Activated naive CD8-positive, alpha-beta T cell treated with anti-CD3 and anti-CD28 coated beads, Interleukin-2, amount 50 U/mL, for 24 hours (primary cell): ENCODE measurements at regions not wholly inside any gene's neighbourhood (a gene's known extent, or its start where the extent isn't known, plus 50 kb on each side); places are given as distances from the start of the nearest gene placed in this dataset.

ENCODE experiments used
- ATAC-seq: fragments of 150-1000 bp; cut with Tn5 transposase; one replicate; pipeline ENCODE4 v1.10.0; 2021
- DNase-seq: peaks from one replicate; pipeline ENCODE4 v3.0.0; 2021
- H3K27ac Mint-ChIP-seq: one replicate; pipeline ENCODE4 v1.8.0; 2021; ENCODE audit warnings: mild to moderate bottlenecking, mixed read lengths
- H3K27me3 Mint-ChIP-seq: one replicate; pipeline ENCODE4 v1.8.0; 2021; ENCODE audit warnings: mixed read lengths
- H3K36me3 Mint-ChIP-seq: one replicate; pipeline ENCODE4 v1.8.0; 2021; ENCODE audit warnings: low read depth, mixed read lengths
- H3K4me1 Mint-ChIP-seq: one replicate; pipeline ENCODE4 v1.8.0; 2021; ENCODE audit warnings: mixed read lengths
- H3K4me3 Mint-ChIP-seq: one replicate; pipeline ENCODE4 v1.8.0; 2021; ENCODE audit warnings: mild to moderate bottlenecking, moderate library complexity, mixed read lengths
- H3K9me3 Mint-ChIP-seq: one replicate; pipeline ENCODE4 v1.8.0; 2021; ENCODE audit warnings: mixed read lengths

- Mint-ChIP-seq H3K36me3 (no peaks in the 10 kb centered on the region), H3K27ac (no peak overlapping the region), H3K9me3 (no peaks in the 10 kb centered on the region), H3K4me3 (no peak overlapping the region), H3K4me1 (no peaks in the 10 kb centered on the region), H3K27me3 (peaks cover 3% of the 10 kb centered on the region)
- DNase-seq (no peak), ATAC-seq (no peak)
These were observed 132.5 kb downstream of the OSR1 start for GRCh38 chr2:19225931-19226330.

GRCh38 chr2:19225126-19225525 is 133.3 kb downstream of the OSR1 start:
- no peak overlapping the region for H3K27ac Mint-ChIP-seq
- no peaks in the 10 kb centered on the region for H3K4me1 Mint-ChIP-seq
- ATAC-seq (no peak), DNase-seq (no peak)
- peaks cover 3% of the 10 kb centered on the region for H3K27me3 Mint-ChIP-seq
- no peaks in the 10 kb centered on the region for H3K9me3 Mint-ChIP-seq
- no peaks in the 10 kb centered on the region for H3K36me3 Mint-ChIP-seq
- H3K4me3 Mint-ChIP-seq = no peak overlapping the region

- no peak for ATAC-seq
- no peaks in the 10 kb centered on the region for H3K9me3 Mint-ChIP-seq
These were observed 133.9 kb downstream of the OSR1 start for GRCh38 chr2:19224486-19224885.

GRCh38 chr2:19224011-19224410 is 134.4 kb downstream of the OSR1 start:
- Mint-ChIP-seq H3K4me3 (no peak overlapping the region), H3K27me3 (peaks cover 3% of the 10 kb centered on the region), H3K4me1 (no peaks in the 10 kb centered on the region), H3K36me3 (no peaks in the 10 kb centered on the region), H3K27ac (no peak overlapping the region), H3K9me3 (no peaks in the 10 kb centered on the region)
- no peak for DNase-seq
- no peak for ATAC-seq

More at GRCh38 chr2:19224486-19224885, 133.9 kb downstream of the OSR1 start:
- peaks cover 3% of the 10 kb centered on the region for H3K27me3 Mint-ChIP-seq
- no peak for DNase-seq
- no peak overlapping the region for H3K27ac Mint-ChIP-seq
- no peaks in the 10 kb centered on the region for H3K4me1 Mint-ChIP-seq
- H3K36me3 Mint-ChIP-seq = no peaks in the 10 kb centered on the region
- H3K4me3 Mint-ChIP-seq = no peak overlapping the region

- Mint-ChIP-seq H3K36me3 (no peaks in the 10 kb centered on the region), H3K4me1 (peaks cover 3% of the 10 kb centered on the region), H3K27me3 (no peaks in the 10 kb centered on the region), H3K27ac (no peak overlapping the region), H3K9me3 (no peaks in the 10 kb centered on the region), H3K4me3 (no peak overlapping the region)
- DNase-seq (no peak), ATAC-seq (no peak)
These were observed 139.4 kb downstream of the OSR1 start for GRCh38 chr2:19219060-19219459.

- no peak for ATAC-seq
- no peak for DNase-seq
- Mint-ChIP-seq H3K4me1 (peaks cover 3% of the 10 kb centered on the region), H3K27me3 (no peaks in the 10 kb centered on the region), H3K36me3 (no peaks in the 10 kb centered on the region), H3K4me3 (no peak overlapping the region), H3K9me3 (no peaks in the 10 kb centered on the region), H3K27ac (no peak overlapping the region)
These were observed 140.3 kb downstream of the OSR1 start for GRCh38 chr2:19218166-19218565.

- Mint-ChIP-seq H3K4me1 (peaks cover 3% of the 10 kb centered on the region), H3K27ac (no peak overlapping the region)
These were observed 141.5 kb downstream of the OSR1 start for GRCh38 chr2:19216676-19217602.

GRCh38 chr2:19216238-19216637 is 142.2 kb downstream of the OSR1 start:
- no peaks in the 10 kb centered on the region for H3K9me3 Mint-ChIP-seq
- DNase-seq = no peak
- no peak overlapping the region for H3K4me3 Mint-ChIP-seq

More at GRCh38 chr2:19216676-19217602, 141.5 kb downstream of the OSR1 start:
- Mint-ChIP-seq H3K36me3 (no peaks in the 10 kb centered on the region), H3K4me3 (no peak overlapping the region), H3K9me3 (no peaks in the 10 kb centered on the region), H3K27me3 (no peaks in the 10 kb centered on the region)
- DNase-seq (no peak), ATAC-seq (no peak)

GRCh38 chr2:19214682-19215391 is 143.6 kb downstream of the OSR1 start:
- Mint-ChIP-seq H3K4me3 (no peak overlapping the region), H3K36me3 (no peaks in the 10 kb centered on the region), H3K27me3 (no peaks in the 10 kb centered on the region), H3K9me3 (no peaks in the 10 kb centered on the region), H3K4me1 (peaks cover 3% of the 10 kb centered on the region), H3K27ac (no peak overlapping the region)
- DNase-seq (no peak), ATAC-seq (no peak)

More at GRCh38 chr2:19216238-19216637, 142.2 kb downstream of the OSR1 start:
- Mint-ChIP-seq H3K4me1 (peaks cover 3% of the 10 kb centered on the region), H3K27ac (no peak overlapping the region), H3K36me3 (no peaks in the 10 kb centered on the region), H3K27me3 (no peaks in the 10 kb centered on the region)
- no peak for ATAC-seq

- no peak overlapping the region for H3K4me3 Mint-ChIP-seq
- no peaks in the 10 kb centered on the region for H3K27me3 Mint-ChIP-seq
- H3K4me1 Mint-ChIP-seq = peaks cover under 1% of the 10 kb centered on the region
- H3K27ac Mint-ChIP-seq = no peak overlapping the region
- no peak for ATAC-seq
- no peak for DNase-seq
- no peaks in the 10 kb centered on the region for H3K9me3 Mint-ChIP-seq
- H3K36me3 Mint-ChIP-seq = no peaks in the 10 kb centered on the region
These were observed 148.7 kb downstream of the OSR1 start for GRCh38 chr2:19209575-19210341.

- ATAC-seq = no peak
- no peaks in the 10 kb centered on the region for H3K9me3 Mint-ChIP-seq
- H3K27me3 Mint-ChIP-seq = no peaks in the 10 kb centered on the region
- H3K4me3 Mint-ChIP-seq = no peak overlapping the region
- no peaks in the 10 kb centered on the region for H3K36me3 Mint-ChIP-seq
- no peak for DNase-seq
- H3K27ac Mint-ChIP-seq = no peak overlapping the region
- no peaks in the 10 kb centered on the region for H3K4me1 Mint-ChIP-seq
These were observed 149.8 kb downstream of the OSR1 start for GRCh38 chr2:19208479-19209199.

GRCh38 chr2:19207452-19207851 is 151.0 kb downstream of the OSR1 start:
- Mint-ChIP-seq H3K27ac (no peak overlapping the region), H3K4me1 (no peaks in the 10 kb centered on the region), H3K36me3 (no peaks in the 10 kb centered on the region), H3K9me3 (no peaks in the 10 kb centered on the region), H3K4me3 (no peak overlapping the region), H3K27me3 (no peaks in the 10 kb centered on the region)
- no peak for ATAC-seq
- no peak for DNase-seq

GRCh38 chr2:19205983-19206533 is 152.4 kb downstream of the OSR1 start:
- Mint-ChIP-seq H3K27me3 (no peaks in the 10 kb centered on the region), H3K9me3 (peaks cover 4% of the 10 kb centered on the region), H3K4me1 (no peaks in the 10 kb centered on the region), H3K4me3 (no peak overlapping the region), H3K27ac (no peak overlapping the region), H3K36me3 (no peaks in the 10 kb centered on the region)
- DNase-seq (no peak), ATAC-seq (no peak)

- Mint-ChIP-seq H3K4me3 (no peak overlapping the region), H3K4me1 (no peaks in the 10 kb centered on the region), H3K27me3 (no peaks in the 10 kb centered on the region), H3K36me3 (no peaks in the 10 kb centered on the region), H3K27ac (no peak overlapping the region), H3K9me3 (peaks cover 4% of the 10 kb centered on the region)
- no peak for ATAC-seq
- DNase-seq = no peak
These were observed 154.6 kb downstream of the OSR1 start for GRCh38 chr2:19203866-19204265.
